VCaP (cell line): ENCODE measurements at regions not wholly inside any gene's neighbourhood (a gene's known extent, or its start where the extent isn't known, plus 50 kb on each side); places are given as distances from the start of the nearest gene placed in this dataset.

Source experiments
- H3K27ac ChIP-seq: fragments of 450-650 bp; 2 replicates; pipeline ENCODE4 v1.5.1; 2017
- TF ChIP-seq, protein P1 (sequence below): fragments of 450-650 bp; conservative IDR thresholded peaks from 2 replicates; pipeline ENCODE4 v1.5.1; 2017; ENCODE audit warnings: mild to moderate bottlenecking, moderate library complexity

GRCh38 chr10:83677795-83678194, 461.5 kb upstream of the GHITM start:
- no peak overlapping the region for H3K27ac ChIP-seq
- TF ChIP-seq, protein P1, sequence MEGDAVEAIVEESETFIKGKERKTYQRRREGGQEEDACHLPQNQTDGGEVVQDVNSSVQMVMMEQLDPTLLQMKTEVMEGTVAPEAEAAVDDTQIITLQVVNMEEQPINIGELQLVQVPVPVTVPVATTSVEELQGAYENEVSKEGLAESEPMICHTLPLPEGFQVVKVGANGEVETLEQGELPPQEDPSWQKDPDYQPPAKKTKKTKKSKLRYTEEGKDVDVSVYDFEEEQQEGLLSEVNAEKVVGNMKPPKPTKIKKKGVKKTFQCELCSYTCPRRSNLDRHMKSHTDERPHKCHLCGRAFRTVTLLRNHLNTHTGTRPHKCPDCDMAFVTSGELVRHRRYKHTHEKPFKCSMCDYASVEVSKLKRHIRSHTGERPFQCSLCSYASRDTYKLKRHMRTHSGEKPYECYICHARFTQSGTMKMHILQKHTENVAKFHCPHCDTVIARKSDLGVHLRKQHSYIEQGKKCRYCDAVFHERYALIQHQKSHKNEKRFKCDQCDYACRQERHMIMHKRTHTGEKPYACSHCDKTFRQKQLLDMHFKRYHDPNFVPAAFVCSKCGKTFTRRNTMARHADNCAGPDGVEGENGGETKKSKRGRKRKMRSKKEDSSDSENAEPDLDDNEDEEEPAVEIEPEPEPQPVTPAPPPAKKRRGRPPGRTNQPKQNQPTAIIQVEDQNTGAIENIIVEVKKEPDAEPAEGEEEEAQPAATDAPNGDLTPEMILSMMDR: no peak

- TF ChIP-seq, protein P1: no peak
Observed at GRCh38 chr10:83678850-83679249, 460.5 kb upstream of the GHITM start.

DNA sequence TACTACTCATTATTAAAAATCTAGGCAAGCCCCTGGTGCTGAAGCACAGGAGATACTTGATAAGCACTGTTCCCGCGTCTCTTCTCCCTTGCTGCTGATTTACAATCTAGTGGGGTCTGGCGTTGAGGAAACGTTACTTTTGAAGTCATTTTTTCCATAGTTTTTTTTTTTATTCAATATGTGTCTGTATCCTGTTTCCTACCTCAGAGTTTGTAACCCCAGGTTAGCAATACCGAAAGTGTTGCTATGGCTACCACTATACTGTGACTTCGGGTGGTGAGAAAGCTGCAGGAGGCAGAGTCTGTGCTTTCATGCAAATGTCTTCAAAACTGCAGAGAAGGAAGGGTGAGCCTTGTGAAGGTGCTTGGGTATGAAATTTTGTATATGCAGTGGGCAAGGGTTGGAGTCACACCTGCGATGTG, 458.8 kb upstream of the GHITM start:
- TF ChIP-seq, protein P1: no peak

More at GRCh38 chr10:83678850-83679249, 460.5 kb upstream of the GHITM start:
- no peak overlapping the region for H3K27ac ChIP-seq

GRCh38 chr10:83682414-83682813, 456.9 kb upstream of the GHITM start:
- H3K27ac ChIP-seq: no peak overlapping the region
- TF ChIP-seq, protein P1: no peak

More for the DNA sequence above, 458.8 kb upstream of the GHITM start:
- H3K27ac ChIP-seq: no peak overlapping the region

GRCh38 chr10:83685458-83685857, 453.9 kb upstream of the GHITM start:
- TF ChIP-seq, protein P1: no peak
- H3K27ac ChIP-seq: no peak overlapping the region

DNA sequence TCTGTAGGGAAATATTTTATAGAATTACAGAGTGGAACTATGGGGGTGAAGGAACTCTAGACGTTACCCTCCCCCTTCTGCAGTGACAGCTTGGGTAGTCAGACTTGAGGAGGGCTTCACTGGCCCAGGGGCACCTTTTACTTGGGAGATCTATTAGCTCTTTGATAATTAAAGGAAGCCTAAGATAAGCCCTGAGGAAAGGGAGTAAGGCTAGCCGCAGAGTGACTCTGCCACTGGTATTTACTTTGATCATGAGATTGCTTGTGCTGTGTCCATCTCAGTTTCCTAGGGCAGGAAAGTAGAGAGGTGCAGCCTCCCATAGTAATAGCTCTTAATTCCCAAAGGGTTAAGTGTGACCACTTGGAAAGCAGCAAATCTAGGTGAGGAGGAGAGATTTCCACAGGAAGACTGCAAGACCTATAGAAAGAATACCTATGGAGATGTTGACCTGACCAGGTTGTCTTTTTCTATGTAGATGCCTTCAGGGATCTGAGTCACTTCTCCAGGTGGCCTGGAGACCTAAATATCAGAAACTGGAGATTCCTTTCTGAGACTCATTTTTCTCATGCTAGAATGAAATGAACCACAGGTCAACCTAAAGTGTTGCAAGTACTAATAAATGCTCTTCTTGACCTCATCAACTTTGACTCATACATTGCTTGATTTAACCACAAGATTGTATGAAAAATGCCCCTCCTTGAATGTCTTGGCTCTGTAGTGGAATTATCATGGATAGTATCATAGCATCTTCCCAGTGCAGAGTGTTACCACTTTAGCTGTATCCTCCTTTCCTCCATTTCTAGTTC, 447.3 kb upstream of the GHITM start:
- no peak overlapping the region for H3K27ac ChIP-seq
- TF ChIP-seq, protein P1: no peak

GRCh38 chr10:83698899-83699298, 440.4 kb upstream of the GHITM start:
- H3K27ac ChIP-seq: no peak overlapping the region
- TF ChIP-seq, protein P1: no peak
